ENCODE measurements at regions not wholly inside any gene's neighbourhood (a gene's known extent, or its start where the extent isn't known, plus 50 kb on each side); places are given as distances from the start of the nearest gene placed in this dataset.

DNA sequence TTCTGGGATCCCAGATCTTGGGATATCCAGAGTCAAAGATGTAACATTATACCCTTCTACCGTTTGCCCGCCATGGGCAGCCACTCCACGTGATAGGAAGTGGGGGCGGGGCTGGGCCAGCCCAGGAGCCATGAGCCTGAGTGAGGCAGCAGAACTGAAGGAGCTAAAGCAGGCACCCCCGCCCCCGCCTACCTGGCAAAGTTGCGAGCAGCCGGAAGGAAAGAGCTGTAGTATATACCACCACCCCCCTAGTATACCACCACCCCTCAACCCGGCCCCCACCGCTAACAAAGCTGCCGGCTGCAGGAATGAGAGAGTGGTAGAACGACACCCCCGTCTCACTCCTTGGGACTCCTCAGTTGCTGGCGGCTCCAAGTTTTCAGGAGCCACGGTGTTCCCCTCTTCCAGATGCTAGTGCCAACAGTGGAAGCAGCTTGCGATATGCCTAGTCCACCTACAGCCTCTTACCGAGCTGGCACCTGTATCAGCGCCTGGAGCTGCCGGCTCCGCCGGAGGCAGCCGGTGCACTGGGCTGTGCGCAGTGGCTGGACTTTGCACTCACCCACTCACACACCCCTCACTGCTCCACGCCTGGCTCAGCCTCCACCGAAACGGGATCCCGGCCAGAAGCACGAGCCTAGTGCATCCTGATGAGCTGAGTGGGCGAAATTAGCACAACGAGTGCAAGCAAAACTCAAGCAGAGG is 230.7 kb upstream of the PRR20A start:
- Histone ChIP-seq H3K27ac (no peak overlapping the region), H3K4me3 (no peak overlapping the region), H3K4me1 (no peaks in the 10 kb centered on the region), H3K27me3 (no peaks in the 10 kb centered on the region), H3K36me3 (no peaks in the 10 kb centered on the region), H3K9me3 (no peaks in the 10 kb centered on the region)
- TF ChIP-seq POLR2A (IDR thresholded peaks at IDR 0.05) = no peak
- no peak for TF ChIP-seq CTCF (IDR thresholded peaks at IDR 0.05)
- no peak for DNase-seq

GRCh38 chr13:56917966-56918365 is 222.8 kb upstream of the PRR20A start:
- no peak overlapping the region for H3K27ac ChIP-seq
- no peak for TF ChIP-seq POLR2A (IDR thresholded peaks at IDR 0.05)
- TF ChIP-seq CTCF (IDR thresholded peaks at IDR 0.05) = no peak

DNA sequence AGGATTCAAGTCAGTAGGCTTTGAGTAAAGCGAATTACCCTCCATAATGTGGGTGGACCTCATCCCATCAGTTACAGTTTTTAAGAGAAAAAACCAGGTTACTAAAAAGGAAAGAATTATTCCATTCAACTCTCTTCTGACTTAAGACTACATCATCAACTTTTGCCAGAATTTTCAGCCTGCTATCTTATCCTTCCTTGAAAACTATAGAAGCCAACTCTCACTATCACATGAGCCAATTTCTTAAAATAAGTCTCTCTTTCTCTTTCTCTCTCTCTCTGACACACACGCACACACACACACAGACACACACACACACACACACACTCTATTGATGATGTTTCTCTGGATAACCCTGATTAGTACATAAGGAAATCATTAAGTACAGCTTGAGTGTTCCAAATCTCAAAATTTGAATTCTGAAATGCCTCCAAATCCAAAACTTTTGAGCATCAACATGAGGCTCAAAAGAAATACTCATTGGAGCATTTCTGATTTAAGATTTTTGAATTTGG is 217.0 kb upstream of the PRR20A start:
- Histone ChIP-seq H3K36me3 (no peaks in the 10 kb centered on the region), H3K9me3 (no peaks in the 10 kb centered on the region), H3K27me3 (no peaks in the 10 kb centered on the region), H3K27ac (no peak overlapping the region), H3K4me3 (no peak overlapping the region), H3K4me1 (no peaks in the 10 kb centered on the region)
- TF ChIP-seq CTCF (IDR thresholded peaks at IDR 0.05) = no peak
- TF ChIP-seq POLR2A (IDR thresholded peaks at IDR 0.05) = no peak
- no peak for DNase-seq

More at GRCh38 chr13:56917966-56918365, 222.8 kb upstream of the PRR20A start:
- Histone ChIP-seq H3K4me1 (no peaks in the 10 kb centered on the region), H3K4me3 (no peak overlapping the region), H3K27me3 (no peaks in the 10 kb centered on the region), H3K9me3 (no peaks in the 10 kb centered on the region), H3K36me3 (no peaks in the 10 kb centered on the region)
- no peak for DNase-seq

- H3K27me3 ChIP-seq = no peaks in the 10 kb centered on the region
- H3K9me3 ChIP-seq = no peaks in the 10 kb centered on the region
- H3K4me3 ChIP-seq = no peak overlapping the region
- no peak overlapping the region for H3K27ac ChIP-seq
- TF ChIP-seq CTCF (IDR thresholded peaks at IDR 0.05) (no peak), POLR2A (IDR thresholded peaks at IDR 0.05) (no peak)
- H3K36me3 ChIP-seq = no peaks in the 10 kb centered on the region
- no peak for DNase-seq
- H3K4me1 ChIP-seq = no peaks in the 10 kb centered on the region
Observed at GRCh38 chr13:56924401-56924800, 216.3 kb upstream of the PRR20A start.

- no peaks in the 10 kb centered on the region for H3K4me1 ChIP-seq
Observed at GRCh38 chr13:56932104-56932503, 208.6 kb upstream of the PRR20A start.

More at GRCh38 chr13:56932104-56932503, 208.6 kb upstream of the PRR20A start:
- DNase-seq = no peak
- no peak overlapping the region for H3K4me3 ChIP-seq
- no peaks in the 10 kb centered on the region for H3K27me3 ChIP-seq
- no peaks in the 10 kb centered on the region for H3K9me3 ChIP-seq
- no peak overlapping the region for H3K27ac ChIP-seq
- H3K36me3 ChIP-seq = no peaks in the 10 kb centered on the region
- no peak for TF ChIP-seq CTCF (IDR thresholded peaks at IDR 0.05)
- no peak for TF ChIP-seq POLR2A (IDR thresholded peaks at IDR 0.05)

Measured in Peyer's patch (tissue), 4 donors.